ENCODE measurements at regions not wholly inside any gene's neighbourhood (a gene's known extent, or its start where the extent isn't known, plus 50 kb on each side); places are given as distances from the start of the nearest gene placed in this dataset.

DNA sequence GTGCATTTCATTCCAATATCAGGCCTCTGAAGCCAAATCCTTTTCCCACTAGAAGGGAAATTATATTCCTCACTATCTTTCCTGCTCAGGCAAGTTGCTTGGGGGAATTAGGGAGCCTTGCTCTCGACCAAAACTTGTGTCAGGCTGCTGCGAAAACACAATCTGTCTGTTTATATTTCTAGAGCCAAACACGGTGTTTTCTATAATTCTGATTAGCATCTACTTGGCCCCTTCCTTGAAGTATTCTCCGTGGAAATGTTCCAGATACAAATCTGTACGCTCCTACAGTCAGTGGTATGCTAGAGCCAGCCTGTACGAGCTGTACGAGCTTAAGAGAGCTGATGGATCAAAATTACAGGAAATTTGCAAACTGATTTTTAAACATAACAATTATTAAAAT lies 299.3 kb upstream of the SALL1 start:
- Histone ChIP-seq H3K9ac (ENCODE audit: low read depth, low read length) (no peak overlapping the region), H3K27ac (ENCODE audit: insufficient read depth, low read length) (no peak overlapping the region), H2AK5ac (ENCODE audit: low read depth, low read length) (no peak overlapping the region), H3K56ac (ENCODE audit: extremely low read depth, insufficient read depth, low read length) (no peak overlapping the region), H2AK9ac (replicated peaks; ENCODE audit: low read depth, low read length, poor library complexity) (no peak overlapping the region), H2BK120ac (ENCODE audit: low read depth, low read length) (no peak overlapping the region), H3K36me3 (ENCODE audit: control insufficient read depth, insufficient read depth, low read length) (no peaks in the 10 kb centered on the region), H2BK5ac (ENCODE audit: low read depth, low read length, poor library complexity, severe bottlenecking) (no peak overlapping the region), H3K4me3 (ENCODE audit: insufficient read depth, low read depth, low read length) (no peak overlapping the region), H3K23ac (ENCODE audit: low read depth, low read length) (no peak overlapping the region), H3K14ac (replicated peaks; ENCODE audit: low read depth, low read length) (no peak overlapping the region), H3K4ac (ENCODE audit: low read depth, low read length) (no peak overlapping the region), H3K4me2 (ENCODE audit: low read depth, low read length) (no peak overlapping the region), H2AFZ (replicated peaks; ENCODE audit: low read length, poor library complexity) (no peak overlapping the region), H4K91ac (ENCODE audit: insufficient read depth, low read depth, low read length) (no peak overlapping the region), H4K20me1 (ENCODE audit: insufficient read depth, low read length) (no peaks in the 10 kb centered on the region), H3K27me3 (ENCODE audit: control insufficient read depth, insufficient read depth, low read length) (no peaks in the 10 kb centered on the region), H3K9me1 (ENCODE audit: insufficient read depth, low read length) (no peaks in the 10 kb centered on the region), H4K5ac (ENCODE audit: low read depth, low read length) (no peak overlapping the region), H4K8ac (ENCODE audit: low read depth in 2 of 2, low read length in 2 of 2) (no peak overlapping the region), H3K79me1 (ENCODE audit: low read depth in 1 of 2, low read length in 2 of 2) (no peaks in the 10 kb centered on the region), H2BK20ac (ENCODE audit: low read depth, low read length) (no peak overlapping the region), H3K18ac (ENCODE audit: low read depth, low read length) (no peak overlapping the region), H3K4me1 (ENCODE audit: control insufficient read depth, insufficient read depth, low read length) (no peaks in the 10 kb centered on the region), H2BK15ac (ENCODE audit: low read depth, low read length) (no peak overlapping the region), H3K9me3 (ENCODE audit: control insufficient read depth, insufficient read depth, low read length) (no peaks in the 10 kb centered on the region)
- BruUV-seq (replicated peaks), result no TSS peak
- TF ChIP-seq MXI1 (IDR thresholded peaks at IDR 0.05; ENCODE audit: borderline replicate concordance, low read depth, low read length) (no peak), RCOR1 (IDR thresholded peaks at IDR 0.05; ENCODE audit: insufficient replicate concordance, low read length) (no peak), BHLHE40 (IDR thresholded peaks at IDR 0.05; ENCODE audit: low read depth, low read length) (no peak), CHD1 (IDR thresholded peaks at IDR 0.05; ENCODE audit: low read depth, low read length) (no peak), RFX5 (IDR thresholded peaks at IDR 0.05; ENCODE audit: low read depth, low read length) (no peak), CEBPB (IDR thresholded peaks at IDR 0.05; ENCODE audit: low read depth, low read length) (no peak), ELK1 (IDR thresholded peaks at IDR 0.05; ENCODE audit: borderline replicate concordance, low read depth, low read length) (no peak), SMC3 (IDR thresholded peaks at IDR 0.05; ENCODE audit: low read depth, low read length) (no peak), MAZ (IDR thresholded peaks at IDR 0.05; ENCODE audit: borderline replicate concordance, low read depth, low read length) (no peak), NFE2L2 (IDR thresholded peaks at IDR 0.05; ENCODE audit: low read depth, low read length) (no peak), USF2 (IDR thresholded peaks at IDR 0.05; ENCODE audit: low read depth, low read length) (no peak), MAFK (IDR thresholded peaks at IDR 0.05; ENCODE audit: low read depth, low read length) (no peak), FOS (IDR thresholded peaks at IDR 0.05; ENCODE audit: low read depth, low read length) (no peak), POLR2A (IDR thresholded peaks at IDR 0.05; ENCODE audit: low read depth, low read length) (no peak), RAD21 (IDR thresholded peaks at IDR 0.05; ENCODE audit: low read length) (no peak)
- TF ChIP-seq, protein P1, sequence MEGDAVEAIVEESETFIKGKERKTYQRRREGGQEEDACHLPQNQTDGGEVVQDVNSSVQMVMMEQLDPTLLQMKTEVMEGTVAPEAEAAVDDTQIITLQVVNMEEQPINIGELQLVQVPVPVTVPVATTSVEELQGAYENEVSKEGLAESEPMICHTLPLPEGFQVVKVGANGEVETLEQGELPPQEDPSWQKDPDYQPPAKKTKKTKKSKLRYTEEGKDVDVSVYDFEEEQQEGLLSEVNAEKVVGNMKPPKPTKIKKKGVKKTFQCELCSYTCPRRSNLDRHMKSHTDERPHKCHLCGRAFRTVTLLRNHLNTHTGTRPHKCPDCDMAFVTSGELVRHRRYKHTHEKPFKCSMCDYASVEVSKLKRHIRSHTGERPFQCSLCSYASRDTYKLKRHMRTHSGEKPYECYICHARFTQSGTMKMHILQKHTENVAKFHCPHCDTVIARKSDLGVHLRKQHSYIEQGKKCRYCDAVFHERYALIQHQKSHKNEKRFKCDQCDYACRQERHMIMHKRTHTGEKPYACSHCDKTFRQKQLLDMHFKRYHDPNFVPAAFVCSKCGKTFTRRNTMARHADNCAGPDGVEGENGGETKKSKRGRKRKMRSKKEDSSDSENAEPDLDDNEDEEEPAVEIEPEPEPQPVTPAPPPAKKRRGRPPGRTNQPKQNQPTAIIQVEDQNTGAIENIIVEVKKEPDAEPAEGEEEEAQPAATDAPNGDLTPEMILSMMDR (conservative IDR thresholded peaks at IDR 0.05; ENCODE audit: low read depth, low read length), result no peak
- in situ Hi-C loops (cut with MboI; ENCODE audit: low sequenced_read_pairs), result no loop called here
- no CpG with 5 or more reads among the region's 7 CpGs for WGBS, 2 experiments (ENCODE audit: extremely low coverage in 2 of 2, insufficient read length in 1 of 2)
- CTCF ChIA-PET, result no interaction called here
- ATAC-seq (ENCODE audit: low read depth), result no peak
- no peak for DNase-seq
- dilution Hi-C loops (cut with HindIII; ENCODE audit: low sequenced_read_pairs, unreplicated experiment), result no loop called here
- POLR2A ChIA-PET (ENCODE audit: unreplicated experiment), result no interaction called here
- intact Hi-C loops (cut with micrococcal nuclease), result no loop called here

Data from IMR-90 (cell line).